Liver (tissue), 8 donors: ENCODE measurements at regions not wholly inside any gene's neighbourhood (a gene's known extent, or its start where the extent isn't known, plus 50 kb on each side); places are given as distances from the start of the nearest gene placed in this dataset.

Experiments used
- DNase-seq: peaks from one replicate; pipeline ENCODE4 v3.0.0-alpha.2; 2017; ENCODE audit warnings: low spot score
- H3K27ac ChIP-seq, 2 donors: one replicate each; pipeline ENCODE4 v1.7.0; 2013; ENCODE audit warnings: inconsistent platforms in 2 of 2, low read length in 2 of 2, control low read depth in 1 of 2, low read depth in 1 of 2, mild to moderate bottlenecking in 1 of 2
- H3K27me3 ChIP-seq, 4 donors: one replicate each; pipeline versions ENCODE4 v1.6.1 to v1.7.0; 2013; ENCODE audit warnings: low read length in 3 of 4, inconsistent platforms in 1 of 4, mild to moderate bottlenecking in 1 of 4, moderate library complexity in 1 of 4; ENCODE audit not compliant: control insufficient read depth in 4 of 4, insufficient read depth in 4 of 4
- H3K36me3 ChIP-seq, 4 donors: one replicate each; pipeline versions ENCODE4 v1.6.1 to v1.7.0; 2013; ENCODE audit warnings: low read length in 3 of 4, mild to moderate bottlenecking in 3 of 4, low read depth in 1 of 4, moderate library complexity in 1 of 4; ENCODE audit not compliant: control insufficient read depth in 4 of 4, insufficient read depth in 3 of 4
- H3K4me1 ChIP-seq, 4 donors: one replicate each; pipeline versions ENCODE4 v1.6.1 to v1.7.0; 2013; ENCODE audit warnings: low read length in 3 of 4, mild to moderate bottlenecking in 3 of 4, moderate library complexity in 1 of 4; ENCODE audit not compliant: control insufficient read depth in 4 of 4, insufficient read depth in 4 of 4
- H3K4me3 ChIP-seq, 3 donors: one replicate each; pipeline versions ENCODE4 v1.6.1 to v1.7.0; 2013; ENCODE audit warnings: low read length in 3 of 3, control low read depth in 1 of 3, low read depth in 1 of 3, mild to moderate bottlenecking in 1 of 3
- H3K9ac ChIP-seq, 2 donors: one replicate each; pipeline ENCODE4 v1.7.0; 2013; ENCODE audit warnings: low read length in 2 of 2, mild to moderate bottlenecking in 2 of 2, moderate library complexity in 2 of 2, control low read depth in 1 of 2, low read depth in 1 of 2
- H3K9me3 ChIP-seq, 4 donors: one replicate each; pipeline versions ENCODE4 v1.6.1 to v1.7.0; 2013; ENCODE audit warnings: low read length in 3 of 4; ENCODE audit not compliant: control insufficient read depth in 4 of 4
- CTCF ChIP-seq: fragments of 150-350 bp; IDR thresholded peaks from 2 replicates; pipeline ENCODE4 v1.5.1; 2017; ENCODE audit warnings: improper control_type of control experiment, low read depth, low read length; ENCODE audit not compliant: missing input control
- EGR1 ChIP-seq, 2 donors: IDR thresholded peaks; 2 replicates each; pipeline ENCODE4 v1.6.1; 2016 to 2018; ENCODE audit warnings: antibody characterized with exemption in 2 of 2, low read depth in 2 of 2
- FOXA1 ChIP-seq: IDR thresholded peaks from 2 replicates; pipeline ENCODE4 v1.6.1; 2016; ENCODE audit warnings: antibody characterized with exemption
- FOXA2 ChIP-seq: IDR thresholded peaks from 2 replicates; pipeline ENCODE4 v1.6.1; 2016; ENCODE audit warnings: antibody characterized with exemption
- GABPA ChIP-seq, 2 donors: IDR thresholded peaks in 1 of 2; conservative IDR thresholded peaks in 1 of 2; 2 replicates each; pipeline ENCODE4 v1.6.1; 2016; ENCODE audit warnings: antibody characterized with exemption in 2 of 2, mild to moderate bottlenecking in 1 of 2, moderate library complexity in 1 of 2
- HNF4A ChIP-seq, 2 donors: conservative IDR thresholded peaks; 2 replicates each; pipeline ENCODE4 v1.6.1; 2016; ENCODE audit warnings: antibody characterized with exemption in 2 of 2, mild to moderate bottlenecking in 2 of 2
- JUND ChIP-seq, 2 donors: IDR thresholded peaks; 2 replicates each; pipeline ENCODE4 v1.6.1; 2016; ENCODE audit warnings: antibody characterized with exemption in 2 of 2
- NR2F2 ChIP-seq: IDR thresholded peaks from 2 replicates; pipeline ENCODE4 v1.6.1; 2016; ENCODE audit warnings: antibody characterized with exemption
- RAD21 ChIP-seq, 2 donors: IDR thresholded peaks; 2 replicates each; pipeline ENCODE4 v1.6.1; 2016; ENCODE audit warnings: antibody characterized with exemption in 2 of 2, mild to moderate bottlenecking in 2 of 2
- RXRA ChIP-seq, 2 donors: IDR thresholded peaks; 2 replicates each; pipeline ENCODE4 v1.6.1; 2017 to 2018; ENCODE audit warnings: antibody characterized with exemption in 2 of 2, mild to moderate bottlenecking in 1 of 2
- SP1 ChIP-seq: IDR thresholded peaks from 2 replicates; pipeline ENCODE4 v1.6.1; 2018; ENCODE audit warnings: antibody characterized with exemption, mild to moderate bottlenecking
- TAF1 ChIP-seq: conservative IDR thresholded peaks from 2 replicates; pipeline ENCODE4 v1.6.1; 2016; ENCODE audit warnings: antibody characterized with exemption, mild to moderate bottlenecking
- YY1 ChIP-seq: IDR thresholded peaks from 2 replicates; pipeline ENCODE4 v1.6.1; 2016; ENCODE audit warnings: antibody characterized with exemption, mild to moderate bottlenecking
- ZBTB33 ChIP-seq: IDR thresholded peaks from 2 replicates; pipeline ENCODE4 v1.6.1; 2016; ENCODE audit warnings: antibody characterized with exemption
- WGBS: extraction: QIAGEN DNeasy Blood & Tissue Kit; methylation state at CpG from one replicate; pipeline ENCODE4 v1.1.7; 2013; 5-methylcytosine and 5-hydroxymethylcytosine counted together
- TF ChIP-seq, protein P1 (sequence below): IDR thresholded peaks from 2 replicates; pipeline ENCODE4 v1.6.1; 2016; ENCODE audit warnings: antibody characterized with exemption, mild to moderate bottlenecking
- TF ChIP-seq, protein P2 (sequence below): IDR thresholded peaks from 2 replicates; pipeline ENCODE4 v1.6.1; 2016; ENCODE audit warnings: antibody characterized with exemption
- TF ChIP-seq, protein P3 (sequence below): IDR thresholded peaks from 2 replicates; pipeline ENCODE4 v1.6.1; 2016; ENCODE audit warnings: antibody characterized with exemption
- donor health status: healthy.
- donor health status: healthy.
- donor health status: healthy.
- donor health status: healthy.
- donor health status: healthy.

GRCh38 chr5:25995209-25995608 is 1043.2 kb downstream of the CDH9 start:
- 91% methylated on average over 2 of the region's 2 CpGs for WGBS
- H3K9me3 ChIP-seq = no peaks in the 10 kb centered on the region
- H3K27ac ChIP-seq = no peak overlapping the region
- no peaks in the 10 kb centered on the region for H3K36me3 ChIP-seq
- no peak overlapping the region for H3K9ac ChIP-seq
- H3K4me3 ChIP-seq = no peak overlapping the region
- DNase-seq = no peak
- H3K27me3 ChIP-seq = no peaks in the 10 kb centered on the region
- peaks cover 0 to 8% (median 1%) of the 10 kb centered on the region in 4 donors for H3K4me1 ChIP-seq
- TF ChIP-seq RXRA (IDR thresholded peaks at IDR 0.05) (no peak), TAF1 (no peak)

DNA sequence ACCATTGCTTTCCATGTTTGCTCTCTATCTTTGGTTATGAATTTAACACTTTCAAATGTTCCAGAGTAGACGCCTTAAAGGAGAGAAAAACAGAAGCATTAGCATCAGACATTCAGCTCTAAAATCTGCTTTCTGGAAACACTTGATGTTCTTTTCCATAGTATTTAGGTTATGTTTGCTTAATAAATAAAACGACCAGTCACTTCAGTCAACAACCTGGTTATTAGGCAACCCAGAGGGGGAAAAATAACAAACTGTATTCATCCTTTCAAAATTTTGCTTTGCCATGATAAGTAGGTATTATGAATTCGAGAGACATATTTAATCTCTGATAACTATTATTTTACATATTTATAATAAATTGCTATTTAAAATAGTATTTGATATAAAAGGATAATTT is 1044.7 kb downstream of the CDH9 start:
- no peaks in the 10 kb centered on the region for H3K36me3 ChIP-seq
- peak overlapping the region in 1 of 3 donors; percentile 15 for H3K4me3 ChIP-seq
- no peaks in the 10 kb centered on the region for H3K27me3 ChIP-seq
- WGBS = 32% methylated on average over 3 of the region's 3 CpGs
- TF ChIP-seq GABPA (IDR thresholded peaks at IDR 0.05 in 1 of 2, conservative IDR thresholded peaks at IDR 0.05 in 1 of 2) (no peak), TAF1 (no peak), JUND (IDR thresholded peaks at IDR 0.05) (no peak), FOXA1 (peak; percentile 80), HNF4A (conservative IDR thresholded peaks at IDR 0.05) (peak in 1 of 2 donors; percentile 32), ZBTB33 (peak; percentile 16), RXRA (IDR thresholded peaks at IDR 0.05) (peak in 1 of 2 donors; percentile 31), SP1 (no peak), EGR1 (IDR thresholded peaks at IDR 0.05; ENCODE audit: low read depth in 2 of 2) (no peak), NR2F2 (no peak), FOXA2 (peak; percentile 88), CTCF (no peak), RAD21 (IDR thresholded peaks at IDR 0.05) (no peak), YY1 (peak; percentile 35)
- TF ChIP-seq, protein P1, sequence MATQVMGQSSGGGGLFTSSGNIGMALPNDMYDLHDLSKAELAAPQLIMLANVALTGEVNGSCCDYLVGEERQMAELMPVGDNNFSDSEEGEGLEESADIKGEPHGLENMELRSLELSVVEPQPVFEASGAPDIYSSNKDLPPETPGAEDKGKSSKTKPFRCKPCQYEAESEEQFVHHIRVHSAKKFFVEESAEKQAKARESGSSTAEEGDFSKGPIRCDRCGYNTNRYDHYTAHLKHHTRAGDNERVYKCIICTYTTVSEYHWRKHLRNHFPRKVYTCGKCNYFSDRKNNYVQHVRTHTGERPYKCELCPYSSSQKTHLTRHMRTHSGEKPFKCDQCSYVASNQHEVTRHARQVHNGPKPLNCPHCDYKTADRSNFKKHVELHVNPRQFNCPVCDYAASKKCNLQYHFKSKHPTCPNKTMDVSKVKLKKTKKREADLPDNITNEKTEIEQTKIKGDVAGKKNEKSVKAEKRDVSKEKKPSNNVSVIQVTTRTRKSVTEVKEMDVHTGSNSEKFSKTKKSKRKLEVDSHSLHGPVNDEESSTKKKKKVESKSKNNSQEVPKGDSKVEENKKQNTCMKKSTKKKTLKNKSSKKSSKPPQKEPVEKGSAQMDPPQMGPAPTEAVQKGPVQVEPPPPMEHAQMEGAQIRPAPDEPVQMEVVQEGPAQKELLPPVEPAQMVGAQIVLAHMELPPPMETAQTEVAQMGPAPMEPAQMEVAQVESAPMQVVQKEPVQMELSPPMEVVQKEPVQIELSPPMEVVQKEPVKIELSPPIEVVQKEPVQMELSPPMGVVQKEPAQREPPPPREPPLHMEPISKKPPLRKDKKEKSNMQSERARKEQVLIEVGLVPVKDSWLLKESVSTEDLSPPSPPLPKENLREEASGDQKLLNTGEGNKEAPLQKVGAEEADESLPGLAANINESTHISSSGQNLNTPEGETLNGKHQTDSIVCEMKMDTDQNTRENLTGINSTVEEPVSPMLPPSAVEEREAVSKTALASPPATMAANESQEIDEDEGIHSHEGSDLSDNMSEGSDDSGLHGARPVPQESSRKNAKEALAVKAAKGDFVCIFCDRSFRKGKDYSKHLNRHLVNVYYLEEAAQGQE = no peak
- TF ChIP-seq, protein P2, sequence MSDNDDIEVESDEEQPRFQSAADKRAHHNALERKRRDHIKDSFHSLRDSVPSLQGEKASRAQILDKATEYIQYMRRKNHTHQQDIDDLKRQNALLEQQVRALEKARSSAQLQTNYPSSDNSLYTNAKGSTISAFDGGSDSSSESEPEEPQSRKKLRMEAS = no peak
- TF ChIP-seq, protein P3, sequence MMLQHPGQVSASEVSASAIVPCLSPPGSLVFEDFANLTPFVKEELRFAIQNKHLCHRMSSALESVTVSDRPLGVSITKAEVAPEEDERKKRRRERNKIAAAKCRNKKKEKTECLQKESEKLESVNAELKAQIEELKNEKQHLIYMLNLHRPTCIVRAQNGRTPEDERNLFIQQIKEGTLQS = no peak
- no peaks in the 10 kb centered on the region for H3K9me3 ChIP-seq
- H3K27ac ChIP-seq = peak overlapping the region; percentile 6 to 41
- no peak overlapping the region for H3K9ac ChIP-seq
- no peak for DNase-seq
- peaks cover 0 to 8% (median 1%) of the 10 kb centered on the region in 4 donors for H3K4me1 ChIP-seq
